ENCODE measurements at regions not wholly inside any gene's neighbourhood (a gene's known extent, or its start where the extent isn't known, plus 50 kb on each side); places are given as distances from the start of the nearest gene placed in this dataset.

- no peak for DNase-seq (ENCODE audit: low read depth in 2 of 2)
Measured at GRCh38 chr7:94272821-94273583, 121.7 kb upstream of the COL1A2 start.

GRCh38 chr7:94274828-94275227 is 119.9 kb upstream of the COL1A2 start:
- DNase-seq (ENCODE audit: low read depth in 2 of 2): no peak

- no peak for DNase-seq (ENCODE audit: low read depth in 2 of 2)
Measured at GRCh38 chr7:94276027-94276426, 118.7 kb upstream of the COL1A2 start.

- DNase-seq (ENCODE audit: low read depth in 2 of 2): no peak
Measured at GRCh38 chr7:94276795-94277194, 117.9 kb upstream of the COL1A2 start.

GRCh38 chr7:94277236-94277635 is 117.5 kb upstream of the COL1A2 start:
- DNase-seq (ENCODE audit: low read depth in 2 of 2): no peak

- no peak for DNase-seq (ENCODE audit: low read depth in 2 of 2)
Measured at GRCh38 chr7:94280851-94281250, 113.8 kb upstream of the COL1A2 start.

- DNase-seq (ENCODE audit: low read depth in 2 of 2): no peak
Measured at GRCh38 chr7:94284104-94284503, 110.6 kb upstream of the COL1A2 start.

GRCh38 chr7:94286111-94286510 is 108.6 kb upstream of the COL1A2 start:
- no peak for DNase-seq (ENCODE audit: low read depth in 2 of 2)

GRCh38 chr7:94288096-94288495 is 106.6 kb upstream of the COL1A2 start:
- no peak for DNase-seq (ENCODE audit: low read depth in 2 of 2)

GRCh38 chr7:94289071-94289470 is 105.6 kb upstream of the COL1A2 start:
- DNase-seq (ENCODE audit: low read depth in 2 of 2): no peak

GRCh38 chr7:94294471-94295131 is 100.1 kb upstream of the COL1A2 start:
- no peak for DNase-seq (ENCODE audit: low read depth in 2 of 2)

GRCh38 chr7:94295850-94296249 is 98.8 kb upstream of the COL1A2 start:
- DNase-seq (ENCODE audit: low read depth in 2 of 2): no peak

GRCh38 chr7:94296881-94297280 is 97.8 kb upstream of the COL1A2 start:
- no peak for DNase-seq (ENCODE audit: low read depth in 2 of 2)

GRCh38 chr7:94297397-94297838 is 97.3 kb upstream of the COL1A2 start:
- DNase-seq (ENCODE audit: low read depth in 2 of 2): no peak

- no peak for DNase-seq (ENCODE audit: low read depth in 2 of 2)
Measured at GRCh38 chr7:94298943-94299342, 95.8 kb upstream of the COL1A2 start.

- no peak for DNase-seq (ENCODE audit: low read depth in 2 of 2)
Measured at GRCh38 chr7:94300176-94300835, 94.4 kb upstream of the COL1A2 start.

- no peak for DNase-seq (ENCODE audit: low read depth in 2 of 2)
Measured at GRCh38 chr7:94301024-94301586, 93.6 kb upstream of the COL1A2 start.

GRCh38 chr7:94303118-94303517 is 91.6 kb upstream of the COL1A2 start:
- DNase-seq (ENCODE audit: low read depth in 2 of 2): no peak

- no peak for DNase-seq (ENCODE audit: low read depth in 2 of 2)
Measured at GRCh38 chr7:94303695-94304094, 91.0 kb upstream of the COL1A2 start.

- DNase-seq (ENCODE audit: low read depth in 2 of 2): no peak
Measured at GRCh38 chr7:94304878-94305277, 89.8 kb upstream of the COL1A2 start.

- no peak for DNase-seq (ENCODE audit: low read depth in 2 of 2)
Measured at GRCh38 chr7:94305836-94306235, 88.9 kb upstream of the COL1A2 start.

GRCh38 chr7:94307399-94308048 is 87.2 kb upstream of the COL1A2 start:
- no peak for DNase-seq (ENCODE audit: low read depth in 2 of 2)

All from stimulated activated CD8-positive, alpha-beta memory T cell treated with anti-CD3 and anti-CD28 coated beads, Interleukin-7, amount 100 ng/mL, for 1 hour (primary cell).